Kidney epithelial cell (primary cell): ENCODE measurements at regions not wholly inside any gene's neighbourhood (a gene's known extent, or its start where the extent isn't known, plus 50 kb on each side); places are given as distances from the start of the nearest gene placed in this dataset.

Source experiments
- DNase-seq: peaks from one replicate; pipeline ENCODE4 v3.0.0-alpha.2; 2010; ENCODE audit warnings: low read depth
- H3K27me3 ChIP-seq: 2 replicates; pipeline ENCODE4 v1.6.0; 2011; ENCODE audit warnings: low read length; ENCODE audit not compliant: control insufficient read depth, insufficient read depth
- H3K36me3 ChIP-seq: 2 replicates; pipeline ENCODE4 v1.5.1; 2011; ENCODE audit warnings: low read length; ENCODE audit not compliant: control insufficient read depth, insufficient read depth
- H3K4me3 ChIP-seq: 2 replicates; pipeline ENCODE4 v1.5.1; 2011; ENCODE audit warnings: low read depth, mild to moderate bottlenecking, control low read depth, low read length
- TF ChIP-seq, protein P1 (sequence below): IDR thresholded peaks from 2 replicates; pipeline ENCODE4 v1.5.1; 2011; ENCODE audit warnings: mild to moderate bottlenecking, moderate library complexity, low read length, control low read depth, inconsistent platforms; ENCODE audit not compliant: insufficient read depth, poor library complexity, severe bottlenecking

DNA sequence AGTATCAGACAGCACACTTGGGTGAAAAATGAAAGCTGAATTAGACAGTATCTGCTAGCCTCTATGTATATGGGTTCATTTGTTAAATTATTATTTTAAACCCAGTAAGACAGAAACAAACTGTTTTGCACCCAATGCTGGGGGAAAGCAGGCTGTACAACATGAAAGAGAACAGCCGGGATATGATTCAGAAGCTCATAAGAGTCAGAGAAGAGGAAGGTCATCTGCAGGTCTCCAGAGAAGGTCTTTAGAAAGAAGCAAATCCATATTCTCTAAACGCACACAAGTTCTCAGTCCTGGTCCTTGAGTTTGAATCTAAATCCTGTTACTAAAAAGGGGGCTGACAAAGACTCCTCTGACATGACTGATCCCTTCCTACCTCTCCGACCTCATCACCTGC lies 155.1 kb downstream of the SIPA1L2 start:
- no peak overlapping the region for H3K4me3 ChIP-seq

DNA sequence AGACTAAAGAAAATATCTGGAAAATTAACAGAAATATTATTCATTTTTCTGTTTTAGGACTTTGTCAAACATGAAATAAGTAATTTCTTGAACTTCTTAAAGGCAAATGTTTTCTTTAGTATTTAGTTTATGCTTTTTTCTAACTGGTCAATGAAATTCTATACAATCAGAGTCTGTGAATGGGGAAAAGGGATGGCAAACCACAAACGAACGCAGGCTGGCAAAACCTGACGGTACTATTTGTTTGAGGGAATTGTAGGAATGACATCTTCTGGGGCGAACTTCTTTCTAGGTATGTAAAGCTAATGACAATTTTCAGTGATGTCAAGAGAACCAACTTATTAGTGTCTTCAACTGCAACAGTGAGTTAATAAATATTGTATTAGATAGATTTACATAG lies 156.0 kb downstream of the SIPA1L2 start:
- TF ChIP-seq, protein P1, sequence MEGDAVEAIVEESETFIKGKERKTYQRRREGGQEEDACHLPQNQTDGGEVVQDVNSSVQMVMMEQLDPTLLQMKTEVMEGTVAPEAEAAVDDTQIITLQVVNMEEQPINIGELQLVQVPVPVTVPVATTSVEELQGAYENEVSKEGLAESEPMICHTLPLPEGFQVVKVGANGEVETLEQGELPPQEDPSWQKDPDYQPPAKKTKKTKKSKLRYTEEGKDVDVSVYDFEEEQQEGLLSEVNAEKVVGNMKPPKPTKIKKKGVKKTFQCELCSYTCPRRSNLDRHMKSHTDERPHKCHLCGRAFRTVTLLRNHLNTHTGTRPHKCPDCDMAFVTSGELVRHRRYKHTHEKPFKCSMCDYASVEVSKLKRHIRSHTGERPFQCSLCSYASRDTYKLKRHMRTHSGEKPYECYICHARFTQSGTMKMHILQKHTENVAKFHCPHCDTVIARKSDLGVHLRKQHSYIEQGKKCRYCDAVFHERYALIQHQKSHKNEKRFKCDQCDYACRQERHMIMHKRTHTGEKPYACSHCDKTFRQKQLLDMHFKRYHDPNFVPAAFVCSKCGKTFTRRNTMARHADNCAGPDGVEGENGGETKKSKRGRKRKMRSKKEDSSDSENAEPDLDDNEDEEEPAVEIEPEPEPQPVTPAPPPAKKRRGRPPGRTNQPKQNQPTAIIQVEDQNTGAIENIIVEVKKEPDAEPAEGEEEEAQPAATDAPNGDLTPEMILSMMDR: no peak
- no peak for DNase-seq
- Histone ChIP-seq H3K4me3 (no peak overlapping the region), H3K27me3 (no peaks in the 10 kb centered on the region), H3K36me3 (no peaks in the 10 kb centered on the region)

More for the DNA sequence above, 155.1 kb downstream of the SIPA1L2 start:
- no peak for DNase-seq
- no peaks in the 10 kb centered on the region for H3K36me3 ChIP-seq
- TF ChIP-seq, protein P1: no peak
- no peaks in the 10 kb centered on the region for H3K27me3 ChIP-seq

DNA sequence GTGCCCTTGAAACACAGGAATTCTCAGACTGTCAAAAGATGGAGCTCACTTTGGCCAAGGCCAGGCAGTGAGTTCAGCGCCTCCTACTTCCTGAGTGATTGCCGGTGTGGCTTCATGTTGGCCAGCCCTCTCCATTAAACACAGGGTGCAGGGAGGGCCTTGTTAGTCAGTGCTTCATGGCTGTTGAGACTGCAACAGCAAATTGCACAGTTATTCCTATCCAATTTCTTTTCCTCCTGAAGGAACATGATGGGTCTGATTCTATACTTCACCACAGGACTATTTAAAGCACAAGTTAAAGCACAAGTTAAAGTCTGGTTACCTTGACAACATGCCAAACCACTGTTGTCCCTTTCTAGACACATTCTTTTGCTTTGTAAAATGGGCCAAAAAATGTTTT lies 156.6 kb downstream of the SIPA1L2 start:
- Histone ChIP-seq H3K4me3 (no peak overlapping the region), H3K36me3 (no peaks in the 10 kb centered on the region), H3K27me3 (no peaks in the 10 kb centered on the region)
- no peak for DNase-seq
- TF ChIP-seq, protein P1: no peak

DNA sequence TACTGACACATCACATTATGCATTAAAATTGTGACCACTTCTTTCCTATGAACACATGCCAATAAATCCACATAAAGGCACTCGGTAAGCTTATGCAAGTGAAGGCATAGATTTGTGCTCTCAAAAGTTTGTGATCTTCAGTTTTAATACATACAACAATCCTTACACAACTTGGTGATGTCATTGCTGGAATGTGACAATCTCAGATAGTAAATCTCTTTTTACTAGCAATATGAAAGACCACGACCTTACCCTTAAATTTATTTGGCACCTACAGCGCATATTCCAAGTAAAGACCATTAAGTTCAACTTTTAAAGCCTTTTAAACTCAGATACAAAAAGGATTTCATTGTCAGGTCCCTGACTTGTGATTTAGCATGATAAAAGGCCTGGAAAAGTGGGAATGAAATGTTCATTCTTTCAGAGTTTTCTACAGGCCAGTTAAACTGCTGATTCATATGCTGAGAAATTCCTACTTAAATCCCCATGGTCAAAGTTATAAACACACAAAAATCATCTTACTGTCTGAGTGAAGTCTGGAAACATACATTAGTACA lies 157.4 kb downstream of the SIPA1L2 start:
- Histone ChIP-seq H3K4me3 (no peak overlapping the region), H3K27me3 (no peaks in the 10 kb centered on the region), H3K36me3 (no peaks in the 10 kb centered on the region)
- TF ChIP-seq, protein P1: no peak
- no peak for DNase-seq

DNA sequence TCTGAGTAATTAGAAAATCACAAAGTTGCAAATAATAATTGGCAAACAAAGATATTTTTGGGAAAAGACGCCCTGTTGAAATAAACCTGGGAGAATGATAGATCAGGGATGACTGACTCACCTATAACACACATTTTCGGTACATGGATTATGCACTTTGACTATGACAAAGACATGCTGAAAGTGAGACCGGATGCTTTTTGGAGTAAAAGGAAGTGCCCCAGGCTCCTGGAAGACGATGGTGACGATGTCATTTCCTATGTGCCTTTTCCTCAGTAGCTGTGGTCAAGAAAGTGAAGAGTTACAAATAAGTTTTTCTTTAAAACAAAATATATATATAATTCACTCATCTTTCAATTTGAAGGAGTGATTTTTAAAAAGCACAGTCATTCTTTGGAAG lies 158.7 kb downstream of the SIPA1L2 start:
- H3K4me3 ChIP-seq: no peak overlapping the region
- DNase-seq: no peak
- H3K36me3 ChIP-seq: no peaks in the 10 kb centered on the region
- no peaks in the 10 kb centered on the region for H3K27me3 ChIP-seq
- TF ChIP-seq, protein P1: no peak

DNA sequence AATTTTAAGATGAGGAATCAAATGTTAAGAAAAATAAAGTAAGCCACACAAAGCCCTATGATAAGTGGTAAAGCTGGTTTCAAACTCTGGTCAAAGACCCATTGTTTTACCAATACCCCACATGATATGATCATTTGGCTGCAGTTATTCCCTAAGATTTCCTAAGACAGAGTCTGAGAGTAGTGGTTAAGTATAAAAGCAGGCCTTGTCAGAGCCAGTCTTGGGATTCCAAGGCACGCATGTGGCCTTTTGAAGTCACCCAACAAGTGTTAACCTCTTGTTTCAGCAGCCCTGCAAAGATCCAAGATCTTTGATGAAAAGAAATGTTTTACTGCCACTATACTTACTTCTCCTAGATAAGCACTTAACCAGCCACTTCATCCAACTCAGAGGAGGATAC lies 159.2 kb downstream of the SIPA1L2 start:
- Histone ChIP-seq H3K36me3 (no peaks in the 10 kb centered on the region), H3K4me3 (no peak overlapping the region), H3K27me3 (no peaks in the 10 kb centered on the region)
- no peak for DNase-seq
- TF ChIP-seq, protein P1: no peak
